ENCODE measurements at regions not wholly inside any gene's neighbourhood (a gene's known extent, or its start where the extent isn't known, plus 50 kb on each side); places are given as distances from the start of the nearest gene placed in this dataset.

GRCh38 chr3:27613846-27614500, 108.2 kb downstream of the EOMES start:
- TF ChIP-seq EGR1 (IDR thresholded peaks at IDR 0.05; ENCODE audit: low read depth in 2 of 2) (no peak), SP1 (IDR thresholded peaks at IDR 0.05) (no peak), YY1 (IDR thresholded peaks at IDR 0.05) (no peak)
- TF ChIP-seq, protein P1, sequence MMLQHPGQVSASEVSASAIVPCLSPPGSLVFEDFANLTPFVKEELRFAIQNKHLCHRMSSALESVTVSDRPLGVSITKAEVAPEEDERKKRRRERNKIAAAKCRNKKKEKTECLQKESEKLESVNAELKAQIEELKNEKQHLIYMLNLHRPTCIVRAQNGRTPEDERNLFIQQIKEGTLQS (IDR thresholded peaks at IDR 0.05): no peak
- Histone ChIP-seq H3K4me1 (ENCODE audit: control insufficient read depth in 4 of 4, insufficient read depth in 4 of 4, low read length in 3 of 4) (no peaks in the 10 kb centered on the region), H3K9ac (ENCODE audit: low read depth in 1 of 2, low read length in 2 of 2) (no peak overlapping the region), H3K27ac (ENCODE audit: low read depth in 1 of 2, low read length in 2 of 2) (no peak overlapping the region), H3K27me3 (ENCODE audit: control insufficient read depth in 4 of 4, insufficient read depth in 4 of 4, low read length in 3 of 4) (no peaks in the 10 kb centered on the region), H3K36me3 (ENCODE audit: control insufficient read depth in 4 of 4, insufficient read depth in 3 of 4, low read depth in 1 of 4, low read length in 3 of 4) (no peaks in the 10 kb centered on the region), H3K9me3 (ENCODE audit: control insufficient read depth in 4 of 4, low read length in 3 of 4) (peaks cover 5 to 18% (median 13%) of the 10 kb centered on the region in 4 donors), H3K4me3 (ENCODE audit: low read depth in 1 of 3, low read length in 3 of 3) (no peak overlapping the region)
- WGBS: 90% methylated on average over 2 of the region's 2 CpGs
- no peak for DNase-seq (ENCODE audit: low spot score)

DNA sequence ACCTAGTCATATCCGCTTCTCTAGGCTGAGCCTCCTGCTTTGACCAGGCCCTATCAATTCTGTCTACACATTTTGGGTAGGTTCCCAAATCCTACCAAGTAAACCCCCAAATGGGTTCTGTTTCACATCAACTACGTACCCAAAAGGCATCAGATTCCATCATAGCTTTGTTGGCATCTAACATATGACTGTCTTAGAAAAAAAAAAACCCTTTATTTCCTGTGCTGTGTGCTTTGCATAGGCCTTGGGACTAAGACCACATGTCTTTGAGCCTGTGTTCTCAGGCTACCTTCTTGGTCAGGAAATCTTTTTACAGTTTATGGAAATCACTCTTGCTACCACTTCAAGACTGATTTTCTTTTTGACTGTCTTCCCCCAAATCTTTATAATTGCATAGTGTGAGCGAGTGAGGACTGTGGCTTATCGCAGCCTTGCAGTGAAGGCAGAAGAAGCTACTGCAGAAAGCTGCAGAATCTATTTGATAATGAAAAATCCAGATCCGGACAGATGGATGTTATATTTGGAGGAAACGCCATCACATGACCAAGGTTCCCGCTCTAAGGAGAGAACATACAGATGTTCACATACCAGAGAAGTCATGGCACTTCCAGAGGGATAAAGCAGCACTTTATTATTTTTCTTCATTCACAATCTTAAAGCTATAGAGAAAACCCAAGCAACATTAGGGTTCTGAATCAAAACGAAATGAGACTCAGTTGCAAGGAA, 111.2 kb downstream of the EOMES start:
- Histone ChIP-seq H3K27me3 (ENCODE audit: control insufficient read depth in 4 of 4, insufficient read depth in 4 of 4, low read length in 3 of 4) (no peaks in the 10 kb centered on the region), H3K9ac (ENCODE audit: low read depth in 1 of 2, low read length in 2 of 2) (no peak overlapping the region), H3K4me3 (ENCODE audit: low read depth in 1 of 3, low read length in 3 of 3) (no peak overlapping the region), H3K27ac (ENCODE audit: low read depth in 1 of 2, low read length in 2 of 2) (no peak overlapping the region), H3K4me1 (ENCODE audit: control insufficient read depth in 4 of 4, insufficient read depth in 4 of 4, low read length in 3 of 4) (no peaks in the 10 kb centered on the region), H3K9me3 (ENCODE audit: control insufficient read depth in 4 of 4, low read length in 3 of 4) (peaks cover 5 to 18% (median 12%) of the 10 kb centered on the region in 4 donors), H3K36me3 (ENCODE audit: control insufficient read depth in 4 of 4, insufficient read depth in 3 of 4, low read depth in 1 of 4, low read length in 3 of 4) (no peaks in the 10 kb centered on the region)
- TF ChIP-seq, protein P1 (IDR thresholded peaks at IDR 0.05): no peak
- no peak for TF ChIP-seq RAD21 (IDR thresholded peaks at IDR 0.05)
- TF ChIP-seq HNF4G (IDR thresholded peaks at IDR 0.05): no peak
- TF ChIP-seq TAF1 (conservative IDR thresholded peaks at IDR 0.05): no peak
- no peak for TF ChIP-seq EGR1 (IDR thresholded peaks at IDR 0.05; ENCODE audit: low read depth in 2 of 2)
- TF ChIP-seq NR2F2 (IDR thresholded peaks at IDR 0.05): no peak
- 74% methylated on average over 8 of the region's 8 CpGs for WGBS
- DNase-seq (ENCODE audit: low spot score): no peak

GRCh38 chr3:27607370-27607769, 114.8 kb downstream of the EOMES start:
- TF ChIP-seq, protein P2, sequence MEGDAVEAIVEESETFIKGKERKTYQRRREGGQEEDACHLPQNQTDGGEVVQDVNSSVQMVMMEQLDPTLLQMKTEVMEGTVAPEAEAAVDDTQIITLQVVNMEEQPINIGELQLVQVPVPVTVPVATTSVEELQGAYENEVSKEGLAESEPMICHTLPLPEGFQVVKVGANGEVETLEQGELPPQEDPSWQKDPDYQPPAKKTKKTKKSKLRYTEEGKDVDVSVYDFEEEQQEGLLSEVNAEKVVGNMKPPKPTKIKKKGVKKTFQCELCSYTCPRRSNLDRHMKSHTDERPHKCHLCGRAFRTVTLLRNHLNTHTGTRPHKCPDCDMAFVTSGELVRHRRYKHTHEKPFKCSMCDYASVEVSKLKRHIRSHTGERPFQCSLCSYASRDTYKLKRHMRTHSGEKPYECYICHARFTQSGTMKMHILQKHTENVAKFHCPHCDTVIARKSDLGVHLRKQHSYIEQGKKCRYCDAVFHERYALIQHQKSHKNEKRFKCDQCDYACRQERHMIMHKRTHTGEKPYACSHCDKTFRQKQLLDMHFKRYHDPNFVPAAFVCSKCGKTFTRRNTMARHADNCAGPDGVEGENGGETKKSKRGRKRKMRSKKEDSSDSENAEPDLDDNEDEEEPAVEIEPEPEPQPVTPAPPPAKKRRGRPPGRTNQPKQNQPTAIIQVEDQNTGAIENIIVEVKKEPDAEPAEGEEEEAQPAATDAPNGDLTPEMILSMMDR (IDR thresholded peaks at IDR 0.05; ENCODE audit: low read depth, low read length, missing input control): no peak
- no peak for TF ChIP-seq HNF4G (IDR thresholded peaks at IDR 0.05)
- no peak for TF ChIP-seq SP1 (IDR thresholded peaks at IDR 0.05)
- TF ChIP-seq, protein P1 (IDR thresholded peaks at IDR 0.05): no peak
- TF ChIP-seq HNF4A (conservative IDR thresholded peaks at IDR 0.05): no peak
- TF ChIP-seq TAF1 (conservative IDR thresholded peaks at IDR 0.05): no peak
- WGBS: 85% methylated on average over 1 of the region's 1 CpG

More at GRCh38 chr3:27607370-27607769, 114.8 kb downstream of the EOMES start:
- Histone ChIP-seq H3K4me3 (ENCODE audit: low read depth in 1 of 3, low read length in 3 of 3) (no peak overlapping the region), H3K9ac (ENCODE audit: low read depth in 1 of 2, low read length in 2 of 2) (no peak overlapping the region), H3K36me3 (ENCODE audit: control insufficient read depth in 4 of 4, insufficient read depth in 3 of 4, low read depth in 1 of 4, low read length in 3 of 4) (no peaks in the 10 kb centered on the region), H3K27me3 (ENCODE audit: control insufficient read depth in 4 of 4, insufficient read depth in 4 of 4, low read length in 3 of 4) (no peaks in the 10 kb centered on the region), H3K9me3 (ENCODE audit: control insufficient read depth in 4 of 4, low read length in 3 of 4) (no peaks in the 10 kb centered on the region), H3K27ac (ENCODE audit: low read depth in 1 of 2, low read length in 2 of 2) (no peak overlapping the region), H3K4me1 (ENCODE audit: control insufficient read depth in 4 of 4, insufficient read depth in 4 of 4, low read length in 3 of 4) (no peaks in the 10 kb centered on the region)
- no peak for DNase-seq (ENCODE audit: low spot score)

All from liver (tissue), 8 donors.